CD14-positive monocyte (primary cell): ENCODE measurements at regions not wholly inside any gene's neighbourhood (a gene's known extent, or its start where the extent isn't known, plus 50 kb on each side); places are given as distances from the start of the nearest gene placed in this dataset.

Experiments
- DNase-seq, 3 donors: peaks; one replicate each; pipeline ENCODE4 v3.0.0-alpha.2; 2011 to 2022
- H2AFZ ChIP-seq: 2 replicates; pipeline ENCODE4 v1.6.0; 2012; ENCODE audit warnings: mild to moderate bottlenecking, low read depth, low read length, inconsistent platforms; ENCODE audit not compliant: insufficient read depth, poor library complexity, severe bottlenecking
- H3K27ac ChIP-seq, 2 donors: 1 replicate in 1 of 2; 2 replicates in 1 of 2; pipeline ENCODE4 v1.5.1; 2012 to 2013; ENCODE audit warnings: low read length in 2 of 2, control low read depth in 1 of 2, inconsistent platforms in 1 of 2, low read depth in 1 of 2, mild to moderate bottlenecking in 1 of 2
- H3K27me3 ChIP-seq, 2 donors: one replicate each; pipeline versions ENCODE4 v1.6.0 to v1.6.1; 2011 to 2013; ENCODE audit warnings: low read length in 2 of 2; ENCODE audit not compliant: control insufficient read depth in 2 of 2, insufficient read depth in 2 of 2
- H3K36me3 ChIP-seq, 2 donors: replicated peaks in 1 of 2; 1 replicate in 1 of 2; 2 replicates in 1 of 2; pipeline versions ENCODE4 v1.5.1 to v1.6.1; 2012 to 2013; ENCODE audit warnings: low read length in 2 of 2, control low read depth in 1 of 2, inconsistent platforms in 1 of 2, mild to moderate bottlenecking in 1 of 2; ENCODE audit not compliant: insufficient read depth in 2 of 2, control insufficient read depth in 1 of 2
- H3K4me1 ChIP-seq, 2 donors: 1 replicate in 1 of 2; 2 replicates in 1 of 2; pipeline versions ENCODE4 v1.5.1 to v1.6.1; 2012 to 2013; ENCODE audit warnings: low read length in 2 of 2, control low read depth in 1 of 2, inconsistent platforms in 1 of 2, mild to moderate bottlenecking in 1 of 2, moderate library complexity in 1 of 2; ENCODE audit not compliant: insufficient read depth in 2 of 2, control insufficient read depth in 1 of 2
- H3K4me2 ChIP-seq: replicated peaks from 2 replicates; pipeline ENCODE3; 2012; ENCODE audit warnings: low read length, moderate library complexity, mild to moderate bottlenecking; ENCODE audit not compliant: poor library complexity, severe bottlenecking; ENCODE audit errors: extremely low read depth
- H3K4me3 ChIP-seq, 3 experiments: fragments of 200-600 bp in 1 of 3; sonication (generic) in 1 of 3; replicated peaks in 1 of 3; 1 replicate in 2 of 3; 2 replicates in 1 of 3; pipeline ENCODE4 v1.5.1; 2011 to 2013; ENCODE audit warnings: low read length in 3 of 3, mild to moderate bottlenecking in 3 of 3, control low read depth in 2 of 3, low read depth in 2 of 3, inconsistent platforms in 1 of 3, moderate library complexity in 1 of 3
- H3K79me2 ChIP-seq: 2 replicates; pipeline ENCODE4 v1.6.0; 2012; ENCODE audit warnings: mild to moderate bottlenecking, control low read depth, inconsistent platforms, low read length, moderate library complexity; ENCODE audit not compliant: insufficient read depth
- H3K9ac ChIP-seq: 2 replicates; pipeline ENCODE4 v1.6.0; 2017; ENCODE audit warnings: low read length, mild to moderate bottlenecking; ENCODE audit not compliant: insufficient read depth, poor library complexity, severe bottlenecking
- H3K9me3 ChIP-seq, 2 donors: replicated peaks in 1 of 2; 1 replicate in 1 of 2; 2 replicates in 1 of 2; pipeline versions ENCODE4 v1.5.1 to v1.6.1; 2012 to 2013; ENCODE audit warnings: low read length in 2 of 2, control low read depth in 1 of 2; ENCODE audit not compliant: control insufficient read depth in 1 of 2, insufficient read depth in 1 of 2
- H4K20me1 ChIP-seq: 2 replicates; pipeline ENCODE4 v1.6.0; 2012; ENCODE audit warnings: mild to moderate bottlenecking, low read length, control low read depth, moderate library complexity; ENCODE audit not compliant: insufficient read depth
- H3K27ac Mint-ChIP-seq, 7 donors: one replicate each; pipeline ENCODE4 v1.8.0; 2020; ENCODE audit warnings: mild to moderate bottlenecking in 7 of 7, mixed read lengths in 7 of 7, moderate library complexity in 6 of 7, inconsistent platforms in 2 of 7
- H3K27me3 Mint-ChIP-seq, 3 donors: one replicate each; pipeline ENCODE4 v1.8.0; 2021 to 2022; ENCODE audit warnings: low read depth in 3 of 3, mild to moderate bottlenecking in 3 of 3, mixed read lengths in 3 of 3, moderate library complexity in 3 of 3, inconsistent platforms in 1 of 3
- H3K36me3 Mint-ChIP-seq, 2 donors: one replicate each; pipeline ENCODE4 v1.8.0; 2020; ENCODE audit warnings: mixed read lengths in 2 of 2, inconsistent platforms in 1 of 2, mild to moderate bottlenecking in 1 of 2
- H3K4me1 Mint-ChIP-seq: one replicate; pipeline ENCODE4 v1.8.0; 2020; ENCODE audit warnings: mild to moderate bottlenecking, mixed read lengths
- H3K4me3 Mint-ChIP-seq, 2 donors: one replicate each; pipeline ENCODE4 v1.8.0; 2020; ENCODE audit warnings: mild to moderate bottlenecking in 2 of 2, mixed read lengths in 2 of 2, moderate library complexity in 1 of 2
- H3K9me3 Mint-ChIP-seq, 7 donors: one replicate each; pipeline ENCODE4 v1.8.0; 2020 to 2022; ENCODE audit warnings: mixed read lengths in 7 of 7, mild to moderate bottlenecking in 6 of 7, moderate library complexity in 6 of 7, inconsistent platforms in 2 of 7
- WGBS: methylation state at CpG from one replicate; pipeline ENCODE4 v1.1.5; 2013; ENCODE audit warnings: missing lambda C conversion rate; ENCODE audit not compliant: insufficient coverage; 5-methylcytosine and 5-hydroxymethylcytosine counted together
- intact Hi-C, 2 donors: fragments of 100-400 bp; cut with micrococcal nuclease; formaldehyde crosslinking; loops; one replicate each; pipeline versions ENCODE4 v1.15.0 to v1.15.1; 2023
- TF ChIP-seq, protein P1 (sequence below): fragments of 200-600 bp; IDR thresholded peaks from one replicate; pipeline ENCODE4 v1.8.0; 2022; ENCODE audit warnings: antibody characterized with exemption, mild to moderate bottlenecking

DNA sequence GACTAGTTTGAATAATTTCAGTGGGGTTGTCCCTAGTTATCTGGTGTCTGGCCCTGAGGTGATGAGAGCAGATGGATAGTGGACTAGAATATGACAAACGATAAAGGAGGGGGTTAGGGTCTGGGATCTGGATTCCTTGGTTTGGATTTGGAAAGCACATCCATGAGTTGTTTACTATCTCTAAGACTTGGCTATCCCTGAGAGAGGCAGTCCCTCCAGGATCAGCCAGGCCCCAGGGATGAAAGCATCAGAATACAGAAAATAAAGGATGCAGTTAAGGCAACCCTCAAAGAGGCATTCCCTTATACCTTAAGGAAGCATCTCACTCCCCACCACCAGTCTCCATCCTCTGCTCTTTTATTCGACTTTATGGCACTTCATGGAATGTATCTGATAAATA is 230.7 kb downstream of the NHLRC3 start:
- Histone ChIP-seq H4K20me1 (no peaks in the 10 kb centered on the region), H3K36me3 (no peaks in the 10 kb centered on the region), H3K4me3 (no peak overlapping the region), H3K4me2 (no peak overlapping the region), H3K27ac (no peak overlapping the region), H3K9ac (no peak overlapping the region), H2AFZ (no peak overlapping the region), H3K9me3 (no peaks in the 10 kb centered on the region), H3K79me2 (no peaks in the 10 kb centered on the region), H3K4me1 (no peaks in the 10 kb centered on the region), H3K27me3 (no peaks in the 10 kb centered on the region)
- 100% methylated on average over 1 of the region's 2 CpGs for WGBS
- intact Hi-C loops: loop anchor here (10.0 kb wide), 1 partner anchor 346 kb away; no protein-coding TSS in a partner anchor
- Mint-ChIP-seq H3K9me3 (peaks cover 0 to 3% (median 0%) of the 10 kb centered on the region in 7 donors), H3K36me3 (no peaks in the 10 kb centered on the region), H3K4me3 (no peak overlapping the region), H3K27me3 (peaks cover 0 to 6% (median 6%) of the 10 kb centered on the region in 3 donors), H3K27ac (no peak overlapping the region), H3K4me1 (peaks cover under 1% of the 10 kb centered on the region)
- TF ChIP-seq, protein P1, sequence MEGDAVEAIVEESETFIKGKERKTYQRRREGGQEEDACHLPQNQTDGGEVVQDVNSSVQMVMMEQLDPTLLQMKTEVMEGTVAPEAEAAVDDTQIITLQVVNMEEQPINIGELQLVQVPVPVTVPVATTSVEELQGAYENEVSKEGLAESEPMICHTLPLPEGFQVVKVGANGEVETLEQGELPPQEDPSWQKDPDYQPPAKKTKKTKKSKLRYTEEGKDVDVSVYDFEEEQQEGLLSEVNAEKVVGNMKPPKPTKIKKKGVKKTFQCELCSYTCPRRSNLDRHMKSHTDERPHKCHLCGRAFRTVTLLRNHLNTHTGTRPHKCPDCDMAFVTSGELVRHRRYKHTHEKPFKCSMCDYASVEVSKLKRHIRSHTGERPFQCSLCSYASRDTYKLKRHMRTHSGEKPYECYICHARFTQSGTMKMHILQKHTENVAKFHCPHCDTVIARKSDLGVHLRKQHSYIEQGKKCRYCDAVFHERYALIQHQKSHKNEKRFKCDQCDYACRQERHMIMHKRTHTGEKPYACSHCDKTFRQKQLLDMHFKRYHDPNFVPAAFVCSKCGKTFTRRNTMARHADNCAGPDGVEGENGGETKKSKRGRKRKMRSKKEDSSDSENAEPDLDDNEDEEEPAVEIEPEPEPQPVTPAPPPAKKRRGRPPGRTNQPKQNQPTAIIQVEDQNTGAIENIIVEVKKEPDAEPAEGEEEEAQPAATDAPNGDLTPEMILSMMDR: no peak
- no peak for DNase-seq

DNA sequence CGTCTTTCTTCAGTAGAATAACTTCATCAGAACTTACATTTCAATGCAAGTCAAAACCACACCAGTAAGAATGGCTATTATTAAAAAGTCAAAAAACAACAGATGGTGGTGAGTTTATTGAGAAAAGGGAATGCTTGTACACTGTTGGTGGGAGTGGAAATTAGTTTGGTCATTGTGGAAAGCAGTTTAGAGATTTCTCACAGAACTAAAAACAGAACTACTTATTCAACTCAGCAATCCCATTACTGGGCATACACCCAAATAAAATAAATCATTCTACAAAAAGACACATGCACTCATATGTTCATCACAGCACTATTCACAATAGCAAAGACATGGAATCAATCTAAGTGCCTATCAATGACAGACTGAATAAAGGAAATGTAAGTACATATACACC is 231.2 kb downstream of the NHLRC3 start:
- intact Hi-C loops: loop anchor here (10.0 kb wide), 1 partner anchor 345 kb away; no protein-coding TSS in a partner anchor
- Histone ChIP-seq H2AFZ (no peak overlapping the region), H3K4me1 (no peaks in the 10 kb centered on the region), H3K27ac (no peak overlapping the region), H4K20me1 (no peaks in the 10 kb centered on the region), H3K4me2 (no peak overlapping the region), H3K4me3 (no peak overlapping the region), H3K9ac (no peak overlapping the region), H3K79me2 (no peaks in the 10 kb centered on the region), H3K9me3 (no peaks in the 10 kb centered on the region), H3K27me3 (no peaks in the 10 kb centered on the region), H3K36me3 (no peaks in the 10 kb centered on the region)
- no peaks in the 10 kb centered on the region for H3K36me3 Mint-ChIP-seq
- no CpG with 5 or more reads among the region's 1 CpG for WGBS
- H3K9me3 Mint-ChIP-seq: peaks cover 0 to 3% (median 0%) of the 10 kb centered on the region in 7 donors
- TF ChIP-seq, protein P1: no peak
- peaks cover 0 to 6% (median 5%) of the 10 kb centered on the region in 3 donors for H3K27me3 Mint-ChIP-seq
- H3K4me1 Mint-ChIP-seq: peaks cover 2% of the 10 kb centered on the region
- DNase-seq: no peak
- no peak overlapping the region for H3K27ac Mint-ChIP-seq
- H3K4me3 Mint-ChIP-seq: no peak overlapping the region
